Omental fat pad (tissue), 3 donors: ENCODE measurements at regions not wholly inside any gene's neighbourhood (a gene's known extent, or its start where the extent isn't known, plus 50 kb on each side); places are given as distances from the start of the nearest gene placed in this dataset.

Experiments
- ATAC-seq: fragments of 150-250 bp; one replicate; pipeline ENCODE4 v1.9.1; 2016; ENCODE audit warnings: mild to moderate bottlenecking, moderate library complexity; ENCODE audit not compliant: low FRiP score
- DNase-seq: peaks from one replicate; pipeline ENCODE4 v3.0.0-alpha.2; 2019; ENCODE audit warnings: low spot score
- TF ChIP-seq, protein P1 (sequence below), 3 donors: fragments of 450-650 bp; IDR thresholded peaks; one replicate each; pipeline ENCODE4 v1.5.1; 2016 to 2017; ENCODE audit warnings: antibody characterized with exemption in 3 of 3, mild to moderate bottlenecking in 3 of 3, moderate library complexity in 2 of 3

DNA sequence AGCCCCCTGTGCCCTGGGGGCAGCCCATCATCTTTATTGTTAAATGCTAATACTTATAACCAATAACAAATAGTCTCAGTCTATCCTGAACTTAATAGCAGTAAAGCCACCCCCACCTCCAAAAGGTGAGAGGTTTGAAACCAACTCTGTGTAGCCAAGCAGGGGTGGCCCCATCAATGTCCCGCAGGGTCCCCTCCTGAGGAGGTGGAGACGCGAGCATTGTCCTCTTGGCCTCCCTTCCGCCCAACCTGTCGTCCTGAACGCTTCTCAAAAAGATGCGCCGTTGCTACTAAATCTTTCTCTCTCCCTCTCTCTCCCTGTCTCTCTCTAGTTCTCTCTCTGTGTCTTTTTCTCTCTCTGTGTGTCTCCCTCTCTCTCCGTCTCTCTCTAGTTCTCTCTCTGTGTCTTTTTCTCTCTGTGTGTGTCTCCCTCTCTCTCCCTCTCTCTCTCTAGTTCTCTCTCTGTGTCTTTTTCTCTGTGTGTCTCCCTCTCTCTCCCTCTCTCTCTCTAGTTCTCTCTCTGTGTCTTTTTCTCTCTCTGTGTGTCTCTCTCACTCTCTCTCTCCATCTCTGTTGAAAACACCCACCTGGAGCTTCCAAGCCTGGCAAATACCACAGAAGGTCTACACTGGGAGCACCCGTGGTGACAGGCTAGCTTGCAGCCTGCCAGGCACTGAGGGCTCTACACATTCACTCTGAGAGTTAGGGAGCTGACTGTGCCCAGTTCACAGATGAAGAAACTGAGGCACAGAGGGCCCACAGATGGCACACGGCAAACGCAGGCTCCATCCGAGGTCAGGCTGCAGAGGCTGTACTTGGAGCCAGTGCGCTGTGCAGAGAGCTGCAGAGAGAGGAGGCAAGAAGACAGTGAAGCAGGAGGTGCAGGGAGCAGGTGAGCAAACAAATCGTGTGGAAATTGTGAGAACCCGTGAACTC lies 185.9 kb downstream of the C16orf95 start:
- DNase-seq (no peak), ATAC-seq (no peak)
- TF ChIP-seq, protein P1, sequence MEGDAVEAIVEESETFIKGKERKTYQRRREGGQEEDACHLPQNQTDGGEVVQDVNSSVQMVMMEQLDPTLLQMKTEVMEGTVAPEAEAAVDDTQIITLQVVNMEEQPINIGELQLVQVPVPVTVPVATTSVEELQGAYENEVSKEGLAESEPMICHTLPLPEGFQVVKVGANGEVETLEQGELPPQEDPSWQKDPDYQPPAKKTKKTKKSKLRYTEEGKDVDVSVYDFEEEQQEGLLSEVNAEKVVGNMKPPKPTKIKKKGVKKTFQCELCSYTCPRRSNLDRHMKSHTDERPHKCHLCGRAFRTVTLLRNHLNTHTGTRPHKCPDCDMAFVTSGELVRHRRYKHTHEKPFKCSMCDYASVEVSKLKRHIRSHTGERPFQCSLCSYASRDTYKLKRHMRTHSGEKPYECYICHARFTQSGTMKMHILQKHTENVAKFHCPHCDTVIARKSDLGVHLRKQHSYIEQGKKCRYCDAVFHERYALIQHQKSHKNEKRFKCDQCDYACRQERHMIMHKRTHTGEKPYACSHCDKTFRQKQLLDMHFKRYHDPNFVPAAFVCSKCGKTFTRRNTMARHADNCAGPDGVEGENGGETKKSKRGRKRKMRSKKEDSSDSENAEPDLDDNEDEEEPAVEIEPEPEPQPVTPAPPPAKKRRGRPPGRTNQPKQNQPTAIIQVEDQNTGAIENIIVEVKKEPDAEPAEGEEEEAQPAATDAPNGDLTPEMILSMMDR (IDR thresholded peaks at IDR 0.05), result no peak

DNA sequence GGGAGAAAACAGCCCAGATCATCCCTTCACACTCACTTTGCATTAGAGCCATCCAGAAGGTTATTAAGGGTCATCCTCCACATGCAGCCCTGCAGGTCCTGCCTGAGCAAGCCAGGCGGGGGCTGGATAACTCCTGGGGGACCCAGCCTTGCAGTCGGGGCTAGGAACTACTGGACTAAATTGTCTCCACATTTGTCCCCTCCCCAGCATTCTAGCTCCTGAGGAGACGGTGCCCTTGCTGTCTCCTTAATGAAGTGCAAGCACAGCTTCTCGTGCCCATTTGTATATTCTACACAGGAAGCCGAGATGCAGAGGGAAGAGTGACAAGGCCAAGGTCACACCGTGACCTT lies 185.2 kb downstream of the C16orf95 start:
- ATAC-seq (no peak), DNase-seq (no peak)
- TF ChIP-seq, protein P1 (IDR thresholded peaks at IDR 0.05), result no peak

DNA sequence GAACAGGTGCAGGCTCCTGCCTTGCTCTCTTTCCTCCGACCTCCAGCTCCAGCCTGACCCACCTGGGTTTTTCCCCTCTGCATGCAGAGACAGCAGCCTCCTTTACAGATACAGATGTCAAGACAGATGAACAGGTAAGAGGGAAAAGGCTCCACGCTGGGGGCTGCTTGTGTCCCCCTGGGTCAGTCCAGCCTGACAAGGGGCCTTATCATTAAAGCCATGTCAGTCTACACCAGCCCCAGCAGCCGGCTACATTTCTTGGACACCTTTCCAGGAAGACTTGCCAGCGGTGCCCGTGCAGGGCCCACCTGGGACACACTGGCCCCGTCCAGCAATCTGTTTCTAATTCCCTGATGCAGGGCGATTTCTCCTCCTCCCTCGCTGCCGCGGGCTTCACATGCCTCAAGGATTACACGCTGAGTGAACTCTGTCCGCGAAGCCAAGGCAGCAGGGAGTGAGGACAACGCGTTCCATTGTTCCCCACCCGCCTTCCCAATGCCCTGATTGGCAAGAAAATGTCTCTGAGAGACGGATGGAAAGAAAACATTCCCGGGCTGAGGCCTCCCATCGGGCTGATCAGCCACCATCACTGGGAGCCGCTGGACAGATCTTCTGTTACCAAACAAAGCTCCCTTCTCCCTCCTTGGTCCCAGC lies 184.7 kb downstream of the C16orf95 start:
- ATAC-seq, result no peak
- TF ChIP-seq, protein P1 (IDR thresholded peaks at IDR 0.05), result no peak

DNA sequence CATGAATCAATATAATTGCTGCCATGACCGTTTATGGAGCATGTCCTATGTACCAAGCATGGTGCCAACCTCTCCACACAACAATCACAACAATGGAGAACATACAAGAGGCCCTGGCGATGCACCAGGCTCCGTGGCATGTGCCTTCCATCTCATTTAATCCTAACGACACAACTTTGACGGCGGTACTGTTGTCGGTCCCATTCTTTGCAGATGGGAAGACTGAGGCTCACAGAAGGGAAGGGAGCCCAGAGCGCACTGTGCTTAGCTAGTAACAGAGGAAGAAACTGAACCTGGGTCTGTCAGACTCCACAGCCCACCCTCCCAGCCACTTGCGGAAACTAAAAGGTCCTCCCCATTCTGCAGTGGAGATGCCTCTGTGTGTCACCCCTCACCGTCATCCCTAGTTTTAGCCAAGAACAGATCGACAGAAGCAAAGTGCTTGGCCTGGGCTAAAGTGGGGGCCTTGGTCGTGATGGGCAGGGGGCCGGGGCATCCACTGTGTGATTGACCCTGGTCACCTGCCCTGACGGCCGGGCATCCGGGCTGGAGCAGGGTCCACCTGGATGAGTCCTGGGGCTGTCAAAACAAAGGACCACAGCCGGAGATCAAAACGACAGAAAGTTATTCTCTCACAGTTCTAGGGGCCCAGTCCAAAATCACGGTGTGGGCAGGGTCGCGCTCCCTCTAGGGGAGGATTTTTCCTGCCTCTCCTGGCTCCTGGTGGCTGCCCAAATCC lies 183.9 kb downstream of the C16orf95 start:
- ATAC-seq (no peak), DNase-seq (no peak)
- TF ChIP-seq, protein P1 (IDR thresholded peaks at IDR 0.05), result no peak

More for the DNA sequence above, 184.7 kb downstream of the C16orf95 start:
- no peak for DNase-seq

DNA sequence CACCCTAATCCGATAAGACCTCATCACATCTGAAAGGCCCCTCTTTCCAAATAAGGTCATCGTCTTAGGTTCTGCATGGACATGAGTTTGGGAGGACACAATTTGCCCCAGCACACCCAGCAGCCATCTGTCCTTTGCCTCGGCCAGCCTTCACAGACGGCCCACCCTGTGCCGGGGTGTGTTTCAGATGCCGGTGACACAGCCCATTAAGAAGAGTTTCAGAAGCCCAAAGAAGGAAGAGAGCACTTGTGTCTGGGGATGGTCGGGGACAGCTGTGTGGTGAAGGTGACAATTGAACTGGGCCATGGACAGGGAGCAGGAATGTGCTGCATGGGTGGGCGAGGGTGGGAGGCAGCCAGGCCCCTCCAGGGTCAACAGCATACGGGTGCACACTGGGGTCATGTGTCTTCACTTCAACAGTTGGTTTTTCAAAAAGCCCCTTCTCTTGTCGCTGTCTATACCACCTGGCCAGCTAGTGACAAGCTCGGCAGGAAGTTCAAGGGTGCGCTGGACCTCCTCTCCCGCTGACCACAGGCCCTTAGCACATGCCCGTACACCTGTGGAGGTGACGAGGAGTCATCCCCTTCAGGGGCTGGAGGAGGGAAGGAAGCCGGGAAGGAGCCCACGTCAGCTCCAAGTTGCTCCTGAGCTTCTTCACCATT lies 183.1 kb downstream of the C16orf95 start:
- ATAC-seq, result no peak
- TF ChIP-seq, protein P1 (IDR thresholded peaks at IDR 0.05), result no peak
- no peak for DNase-seq

DNA sequence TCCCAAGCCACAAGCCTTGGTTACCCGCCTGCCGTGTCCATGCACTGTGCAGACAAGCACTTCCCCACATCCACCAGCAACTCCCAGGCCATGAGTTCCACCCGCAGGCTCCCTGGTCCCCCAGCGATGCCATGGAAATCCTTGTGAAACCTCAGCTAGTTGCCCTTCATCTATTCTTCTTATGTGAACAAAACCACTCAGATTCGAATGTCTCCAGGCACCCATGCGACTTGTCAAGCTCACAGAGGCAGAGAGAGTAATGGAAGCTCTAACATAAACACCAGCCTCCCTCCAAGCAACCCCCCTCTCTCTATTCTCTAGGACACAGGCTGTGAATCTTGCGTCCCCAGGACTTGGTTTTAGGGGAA lies 182.6 kb downstream of the C16orf95 start:
- TF ChIP-seq, protein P1 (IDR thresholded peaks at IDR 0.05), result no peak
- no peak for ATAC-seq
- no peak for DNase-seq
